HG02870 (cell line): ENCODE measurements at regions not wholly inside any gene's neighbourhood (a gene's known extent, or its start where the extent isn't known, plus 50 kb on each side); places are given as distances from the start of the nearest gene placed in this dataset.
"Not testable (repeated sequence)": the region's sequence is repeated elsewhere in the genome, so short reads cannot be mapped to it uniquely, and the experiment has no call there.

ENCODE experiments used
- ATAC-seq: cut with Tn5 transposase; IDR thresholded peaks from one replicate; pipeline ENCODE4 v1.9.1; 2021; ENCODE audit warnings: mild to moderate bottlenecking, moderate library complexity; ENCODE audit not compliant: unreplicated experiment

DNA sequence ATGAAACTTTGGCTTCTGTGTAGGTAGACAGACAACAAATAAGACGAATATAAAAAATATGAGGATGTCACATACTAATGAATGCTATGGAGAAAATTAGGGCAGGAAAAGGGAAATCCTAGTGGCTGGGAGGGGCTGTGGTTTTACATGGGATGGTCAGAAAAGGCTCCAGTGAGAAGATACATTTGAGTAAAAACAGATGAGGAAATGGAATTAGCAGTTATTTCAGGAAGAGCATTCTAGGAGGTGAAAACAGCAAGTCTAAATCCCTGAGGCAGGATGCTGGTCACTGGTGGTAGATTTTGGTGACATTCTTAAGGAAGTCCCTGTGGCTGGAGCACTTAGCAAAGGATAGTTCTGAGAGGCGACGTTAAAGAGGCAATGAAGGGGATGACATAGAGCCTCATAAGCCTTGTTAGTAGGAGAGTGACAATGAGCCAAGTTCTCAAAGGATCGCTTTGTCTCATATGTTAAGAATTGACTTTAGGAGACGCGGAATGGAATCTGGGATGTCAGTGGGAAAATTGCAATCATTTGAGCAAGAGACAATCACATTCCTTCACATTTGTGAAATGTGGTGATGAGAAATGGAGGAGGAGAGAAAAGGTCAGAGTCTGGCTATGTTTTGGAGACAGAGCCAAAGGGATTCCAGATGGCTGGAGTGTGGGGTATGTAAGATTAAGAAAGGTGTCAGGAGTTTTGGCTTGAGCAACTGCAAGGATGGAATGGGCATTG is 384.7 kb upstream of the FZD8 start:
- no peak for ATAC-seq

DNA sequence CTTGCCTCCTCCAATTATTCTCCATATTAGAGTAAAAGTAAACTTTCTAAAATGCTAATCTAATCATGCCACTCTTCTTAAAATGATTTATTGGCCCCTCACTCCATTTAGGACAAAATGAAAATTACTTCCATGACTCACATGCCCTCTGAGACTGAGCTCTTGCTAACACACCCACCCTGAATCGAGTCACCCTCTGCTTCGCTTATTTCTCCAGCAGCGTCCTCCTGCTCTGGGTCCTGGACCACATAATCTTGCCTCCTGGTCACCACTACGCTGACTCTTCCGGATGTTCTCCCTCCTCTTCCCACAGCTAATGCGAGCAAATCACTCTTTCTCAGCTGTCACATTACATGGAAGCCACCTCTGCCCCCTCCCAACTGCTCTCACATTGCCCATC is 384.0 kb upstream of the FZD8 start:
- ATAC-seq, result no peak

DNA sequence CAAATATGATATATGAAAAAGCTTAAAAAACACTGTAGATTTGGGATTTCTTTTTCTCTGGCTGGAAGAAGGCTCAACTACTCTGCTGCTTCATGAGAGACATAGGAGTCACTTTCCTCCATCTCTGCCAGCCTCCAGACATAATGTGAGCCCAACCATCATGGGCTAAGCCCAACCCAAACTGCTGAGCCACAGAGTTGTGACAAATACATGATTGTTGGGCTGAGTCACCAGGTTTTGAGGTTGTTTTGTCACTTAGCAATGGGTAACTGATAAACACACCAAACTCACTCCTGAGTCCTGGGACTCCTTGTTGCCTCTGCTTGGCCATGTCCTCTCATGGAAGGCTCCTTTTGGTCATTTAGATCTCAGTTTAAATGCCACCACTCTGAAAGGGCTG is 381.8 kb upstream of the FZD8 start:
- ATAC-seq, result no peak

DNA sequence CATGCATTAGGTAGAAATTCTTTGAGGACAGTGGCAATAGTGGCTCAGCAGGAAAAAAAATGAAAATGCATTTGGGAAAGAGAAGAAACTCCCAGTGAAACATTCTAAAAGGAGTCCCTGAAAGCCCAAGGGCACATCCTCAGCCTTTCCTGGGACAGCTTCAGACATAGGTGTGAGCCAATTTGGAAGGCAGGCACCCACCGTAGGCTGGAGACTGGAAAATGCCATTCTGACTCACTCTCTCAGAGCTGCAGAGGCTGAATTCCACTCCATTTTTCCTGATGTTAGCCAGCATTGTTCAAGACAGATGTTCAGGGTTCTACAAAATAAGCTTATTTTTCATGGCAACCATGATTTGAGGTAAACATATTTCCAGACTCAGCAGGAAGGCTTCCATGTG is 379.0 kb upstream of the FZD8 start:
- no peak for ATAC-seq

DNA sequence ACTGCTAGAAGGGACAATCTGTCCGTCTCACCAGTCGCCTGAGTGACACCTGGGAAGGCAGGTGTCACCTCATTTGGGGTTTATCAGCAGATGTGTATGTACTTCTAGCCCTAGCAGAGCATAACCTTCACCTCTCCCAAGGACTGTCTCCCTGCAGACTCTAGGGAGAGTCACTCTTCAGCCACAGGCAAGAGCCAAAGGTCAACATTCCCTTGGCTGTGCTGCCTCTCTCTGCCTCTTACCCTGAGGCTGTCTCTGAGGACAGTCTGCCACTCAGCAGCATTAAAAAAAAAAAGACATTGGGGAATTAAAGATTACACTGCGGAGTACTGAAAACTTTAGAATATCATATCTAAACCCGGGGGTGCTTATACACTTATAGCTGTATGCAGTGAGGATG is 377.7 kb upstream of the FZD8 start:
- no peak for ATAC-seq

GRCh38 chr10:36018996-36019395 is 376.9 kb upstream of the FZD8 start:
- no peak for ATAC-seq

DNA sequence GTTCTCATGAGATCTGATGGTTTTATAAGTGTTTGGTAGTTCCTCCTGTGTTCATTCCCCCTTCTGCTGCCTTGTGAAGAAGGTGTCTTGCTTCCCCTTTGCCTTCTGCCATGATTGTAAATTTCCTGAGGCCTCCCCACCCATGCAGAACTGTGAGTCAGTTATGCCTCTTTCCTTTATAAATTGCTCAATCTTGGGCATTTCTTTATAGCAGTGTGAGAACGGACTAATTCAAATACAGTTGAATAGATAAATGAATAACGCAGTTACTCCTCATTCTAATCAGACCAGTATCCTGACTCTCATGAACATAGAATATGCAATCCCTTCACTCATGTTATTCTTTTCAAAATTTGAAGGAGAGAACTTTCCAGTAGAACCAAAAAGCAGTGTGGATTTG is 375.0 kb upstream of the FZD8 start:
- no peak for ATAC-seq

DNA sequence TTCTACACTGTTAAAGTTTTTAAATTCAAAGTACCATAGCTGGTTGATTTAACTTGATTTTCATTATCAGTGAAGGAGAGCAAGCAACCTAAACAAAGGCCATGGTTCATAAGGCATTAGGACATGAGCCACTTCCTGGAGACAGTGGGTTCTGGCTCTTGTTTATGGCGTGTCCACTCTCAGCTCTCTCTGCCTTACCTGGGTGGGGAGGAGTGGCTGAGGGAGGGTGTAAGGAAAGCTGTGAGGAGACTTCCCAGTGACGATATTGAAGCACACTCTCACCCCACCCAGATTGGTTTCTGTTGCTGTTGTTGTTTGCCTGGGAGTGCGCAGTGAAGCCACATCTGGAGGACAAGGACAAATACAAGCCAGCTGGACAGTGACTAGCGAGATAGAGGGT is 365.3 kb upstream of the FZD8 start:
- ATAC-seq, result no peak

- ATAC-seq, result no peak
Observed at GRCh38 chr10:36003688-36004087, 361.6 kb upstream of the FZD8 start.

- no peak for ATAC-seq
Observed at GRCh38 chr10:36003031-36003600, 361.0 kb upstream of the FZD8 start.

DNA sequence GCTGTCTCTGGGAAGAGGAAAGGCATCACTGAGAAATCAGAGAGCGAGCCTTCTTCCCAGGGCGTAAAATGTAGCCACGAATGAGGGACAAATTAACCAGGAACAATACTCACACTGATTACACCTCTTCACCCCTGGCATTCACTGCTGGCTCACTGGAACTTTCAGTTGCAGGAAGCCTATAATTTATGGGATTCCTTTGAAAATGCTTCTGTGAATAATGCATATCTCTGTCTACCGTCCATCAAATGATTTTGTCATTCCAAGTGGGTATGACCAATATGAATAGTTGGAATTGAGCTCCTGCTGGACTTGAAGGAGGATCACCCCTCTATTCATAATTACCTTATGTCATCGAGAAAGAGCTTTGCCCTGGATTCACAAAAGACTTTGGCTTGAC is 360.3 kb upstream of the FZD8 start:
- ATAC-seq, result no peak

DNA sequence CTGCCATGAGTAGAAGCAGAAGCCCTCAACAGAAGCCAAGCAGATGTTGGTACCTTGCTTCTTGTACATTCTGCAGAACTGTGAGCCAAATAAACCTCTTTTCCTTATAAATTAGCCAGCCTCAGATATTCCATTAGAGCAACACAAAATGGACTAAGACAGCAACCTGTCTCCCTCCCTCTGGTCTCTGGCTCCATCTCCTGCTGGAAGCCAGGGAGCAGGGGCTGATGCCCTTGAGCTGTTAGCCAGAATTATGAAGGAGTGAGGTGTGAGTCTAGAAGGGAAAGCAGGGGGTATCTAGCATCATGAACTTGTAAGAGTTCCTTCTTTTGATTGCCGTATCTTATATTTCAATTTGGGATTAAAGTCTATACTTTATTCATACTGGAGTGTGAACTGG is 358.7 kb upstream of the FZD8 start:
- not testable (repeated sequence) for ATAC-seq

DNA sequence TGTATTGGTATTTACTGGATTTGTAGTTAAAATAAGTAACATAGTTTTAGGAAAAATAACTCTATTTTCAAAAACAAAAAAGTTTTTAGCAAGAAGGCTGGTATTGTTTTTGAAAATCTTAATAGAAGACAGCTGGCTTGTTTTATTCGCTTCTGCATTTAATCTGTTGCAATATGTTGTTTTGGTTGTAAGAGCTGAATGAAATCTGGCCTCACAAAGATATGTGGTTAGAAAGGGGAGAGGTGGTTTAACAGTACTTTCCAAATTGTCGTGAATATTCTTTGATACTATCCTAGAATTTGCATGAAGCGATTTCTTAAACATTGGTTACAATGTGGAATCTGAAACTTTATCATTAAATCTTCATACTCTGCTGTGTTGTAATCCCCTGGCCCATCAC is 355.9 kb upstream of the FZD8 start:
- no peak for ATAC-seq

- ATAC-seq, result no peak
Observed at GRCh38 chr10:35995485-35995884, 353.4 kb upstream of the FZD8 start.

GRCh38 chr10:35993591-35994515 is 351.8 kb upstream of the FZD8 start:
- ATAC-seq, result no peak

GRCh38 chr10:35992107-35992506 is 350.0 kb upstream of the FZD8 start:
- ATAC-seq, result no peak

GRCh38 chr10:35986756-35987502 is 344.8 kb upstream of the FZD8 start:
- ATAC-seq, result no peak

GRCh38 chr10:35979116-35979515 is 337.0 kb upstream of the FZD8 start:
- no peak for ATAC-seq

DNA sequence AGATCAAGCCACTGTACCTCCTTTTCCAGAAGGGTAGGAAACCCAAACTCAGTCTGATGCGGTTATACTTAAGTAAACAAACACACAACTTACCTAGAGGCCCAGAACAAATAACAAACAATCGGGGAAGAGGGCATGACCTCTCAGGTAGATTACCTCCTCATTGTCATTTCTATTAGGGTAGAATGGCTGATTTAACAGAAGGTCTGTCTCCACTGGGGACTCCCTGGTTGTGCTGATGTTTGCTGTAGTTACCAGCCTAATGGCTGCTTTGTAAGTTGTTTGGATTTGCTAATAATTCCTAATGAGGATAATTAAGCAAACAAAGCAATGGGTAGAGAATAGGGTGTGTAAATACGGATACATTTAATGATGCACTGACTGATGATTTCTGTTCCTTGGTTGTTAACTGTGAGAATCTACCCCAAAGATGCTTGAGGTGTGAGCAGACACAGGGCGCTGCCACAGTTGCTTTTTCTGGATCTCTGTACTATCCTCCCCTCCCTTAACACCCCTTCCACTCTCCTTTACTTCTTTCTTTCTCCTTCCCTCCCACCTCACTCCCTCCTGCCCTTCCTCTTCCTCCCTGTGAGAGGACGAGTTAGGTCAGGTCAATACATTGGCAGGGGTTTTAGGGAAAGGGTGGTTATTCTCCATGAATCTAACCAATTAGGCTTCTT is 332.0 kb upstream of the FZD8 start:
- ATAC-seq, result not testable (repeated sequence)

- no peak for ATAC-seq
Observed at GRCh38 chr10:35972275-35972674, 330.2 kb upstream of the FZD8 start.

DNA sequence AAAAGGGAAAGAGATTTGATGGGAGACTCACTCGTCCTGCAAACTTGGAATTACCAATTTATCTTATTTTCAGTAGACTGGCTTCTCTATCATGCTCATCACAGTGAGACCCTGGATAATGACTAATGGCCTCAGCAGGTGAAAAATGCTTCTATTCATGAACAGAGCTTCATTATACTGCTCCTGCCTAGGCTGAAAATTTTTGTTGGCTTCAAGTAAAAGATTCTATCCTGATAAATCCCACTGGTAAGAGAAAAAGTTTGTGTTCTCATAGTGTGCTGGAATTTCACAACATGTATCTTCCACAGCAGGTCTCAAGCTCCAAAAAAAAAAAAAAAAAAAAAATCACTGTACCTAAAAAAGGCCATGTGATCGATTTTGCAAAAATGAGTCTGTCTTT is 329.3 kb upstream of the FZD8 start:
- no peak for ATAC-seq
